ENCODE measurements at regions not wholly inside any gene's neighbourhood (a gene's known extent, or its start where the extent isn't known, plus 50 kb on each side); places are given as distances from the start of the nearest gene placed in this dataset.

DNA sequence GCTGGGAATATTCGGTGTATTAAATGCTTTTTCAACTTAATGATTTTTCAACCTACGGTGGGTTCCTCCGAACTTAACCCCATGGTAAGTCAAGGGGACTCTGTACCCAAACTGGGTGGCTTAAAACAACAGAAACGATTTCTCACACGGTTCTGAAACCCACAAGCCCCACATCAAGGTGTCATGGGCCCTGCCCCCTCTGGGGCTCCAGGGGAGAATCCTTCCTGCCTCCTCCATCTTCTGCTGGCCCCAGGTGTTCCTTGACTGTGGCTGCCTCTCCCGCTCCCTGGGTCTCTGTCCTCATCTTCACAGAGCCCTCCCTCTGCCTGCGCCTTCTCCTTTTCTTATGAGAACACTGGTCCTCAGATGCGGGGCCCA is 301.3 kb upstream of the SALL3 start:
- no peak for DNase-seq (ENCODE audit: low read depth)

DNA sequence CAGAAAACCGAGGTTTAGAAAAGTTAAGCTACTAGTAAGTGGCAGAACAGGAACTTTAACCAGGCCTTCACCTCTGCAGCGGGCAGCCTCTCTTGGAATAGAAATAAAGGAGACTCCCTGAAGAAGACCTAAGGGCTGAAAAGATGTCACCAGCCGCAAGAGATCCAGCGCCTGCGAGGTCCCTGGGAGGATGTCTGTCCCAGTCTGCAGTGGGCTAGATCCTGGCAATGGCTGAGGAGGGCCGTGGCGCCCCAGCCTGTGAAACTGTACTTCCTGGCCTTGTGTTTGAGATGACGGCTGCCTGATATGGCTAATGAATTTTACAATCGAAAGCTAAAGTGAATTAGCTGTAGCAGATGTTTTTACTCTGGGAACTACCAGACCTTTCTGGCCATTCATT is 300.6 kb upstream of the SALL3 start:
- no peak for DNase-seq (ENCODE audit: low read depth)

DNA sequence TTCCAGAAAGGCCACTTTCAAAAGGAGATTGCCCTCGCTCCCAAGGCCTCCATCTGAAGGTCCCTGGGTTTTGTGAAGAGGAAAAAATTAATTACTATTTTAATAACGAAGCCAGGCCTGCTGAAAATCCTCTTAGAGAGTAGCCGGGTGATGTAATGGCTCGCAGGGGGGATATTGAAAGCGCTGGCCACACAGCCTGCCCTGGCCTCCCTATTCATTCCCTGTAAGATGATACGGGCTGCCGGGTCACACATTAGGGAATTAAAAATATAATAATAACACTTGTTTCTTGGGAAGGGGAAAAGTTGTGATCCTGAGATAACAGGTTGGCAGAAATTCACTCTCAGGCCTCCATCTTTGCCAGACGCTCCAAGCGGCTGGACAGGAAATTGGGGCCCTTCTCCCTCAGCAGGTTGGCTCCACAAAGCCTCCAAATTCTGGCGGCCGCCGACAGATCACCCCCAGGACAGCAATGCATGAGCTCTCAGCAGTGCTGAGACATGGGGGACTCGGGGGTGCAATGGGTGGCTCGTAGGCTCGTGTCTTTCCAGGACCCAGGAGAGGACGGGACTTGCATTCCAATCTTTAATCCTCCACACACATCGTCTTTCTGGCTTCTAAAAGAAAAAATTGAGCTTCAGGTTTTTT is 299.9 kb upstream of the SALL3 start:
- DNase-seq (ENCODE audit: low read depth): no peak

DNA sequence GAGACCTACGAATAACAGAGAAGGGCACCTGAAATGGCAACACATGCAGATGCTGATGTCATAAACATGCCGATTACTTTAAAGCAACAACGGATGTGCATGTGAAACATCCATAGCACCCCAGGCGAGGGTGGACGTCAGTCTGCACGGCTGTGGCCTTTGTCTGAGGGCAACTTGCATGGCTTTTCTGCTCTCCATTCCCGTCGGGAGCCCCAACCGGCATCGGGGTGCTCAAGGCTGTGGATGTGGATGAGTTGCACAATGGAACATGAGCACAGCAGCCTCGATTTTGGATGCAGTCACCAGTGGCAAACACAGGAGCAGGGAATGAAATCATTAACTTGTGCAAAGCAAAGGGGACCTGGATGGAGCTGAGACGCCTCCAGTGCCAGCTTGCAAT is 298.2 kb upstream of the SALL3 start:
- no peak for DNase-seq (ENCODE audit: low read depth)

DNA sequence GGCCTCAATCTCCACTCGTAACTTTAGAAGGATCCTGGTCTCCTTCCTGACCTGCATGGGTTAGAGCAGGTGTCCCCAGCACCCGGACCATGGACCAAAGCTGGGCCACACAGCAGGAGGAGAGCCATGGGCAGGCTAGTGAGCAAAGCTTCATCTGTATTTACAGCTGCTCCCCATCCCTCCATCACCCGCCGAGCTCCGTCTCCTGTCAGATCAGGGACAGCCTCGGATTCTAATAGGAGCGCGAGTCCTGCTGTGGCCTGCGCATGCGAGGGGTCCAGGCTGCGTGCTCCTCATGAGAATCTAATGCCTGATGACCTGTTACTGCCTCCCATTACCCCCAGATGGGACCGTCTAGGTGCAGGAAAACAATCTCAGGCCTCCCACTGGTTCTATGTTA is 297.7 kb upstream of the SALL3 start:
- DNase-seq (ENCODE audit: low read depth): no peak

DNA sequence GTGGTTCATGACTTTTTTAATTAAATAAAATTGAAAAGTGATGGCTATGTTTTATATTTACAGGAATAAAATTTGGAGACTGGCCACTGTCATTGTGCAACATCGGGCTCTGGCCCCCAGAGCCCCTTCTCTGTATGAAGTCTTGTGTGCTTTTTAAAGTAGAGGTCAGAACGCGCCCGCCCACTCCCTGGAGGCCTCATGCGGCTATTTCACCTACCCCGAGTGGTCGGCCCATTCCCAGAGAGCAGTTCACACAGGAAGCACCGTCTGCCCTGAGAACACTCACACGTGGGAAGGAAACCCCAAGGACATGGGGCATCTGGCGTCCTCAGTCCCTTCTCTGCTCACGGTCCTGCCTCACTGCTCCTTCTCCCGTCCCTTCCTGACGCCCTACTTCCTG is 296.9 kb upstream of the SALL3 start:
- no peak for DNase-seq (ENCODE audit: low read depth)

DNA sequence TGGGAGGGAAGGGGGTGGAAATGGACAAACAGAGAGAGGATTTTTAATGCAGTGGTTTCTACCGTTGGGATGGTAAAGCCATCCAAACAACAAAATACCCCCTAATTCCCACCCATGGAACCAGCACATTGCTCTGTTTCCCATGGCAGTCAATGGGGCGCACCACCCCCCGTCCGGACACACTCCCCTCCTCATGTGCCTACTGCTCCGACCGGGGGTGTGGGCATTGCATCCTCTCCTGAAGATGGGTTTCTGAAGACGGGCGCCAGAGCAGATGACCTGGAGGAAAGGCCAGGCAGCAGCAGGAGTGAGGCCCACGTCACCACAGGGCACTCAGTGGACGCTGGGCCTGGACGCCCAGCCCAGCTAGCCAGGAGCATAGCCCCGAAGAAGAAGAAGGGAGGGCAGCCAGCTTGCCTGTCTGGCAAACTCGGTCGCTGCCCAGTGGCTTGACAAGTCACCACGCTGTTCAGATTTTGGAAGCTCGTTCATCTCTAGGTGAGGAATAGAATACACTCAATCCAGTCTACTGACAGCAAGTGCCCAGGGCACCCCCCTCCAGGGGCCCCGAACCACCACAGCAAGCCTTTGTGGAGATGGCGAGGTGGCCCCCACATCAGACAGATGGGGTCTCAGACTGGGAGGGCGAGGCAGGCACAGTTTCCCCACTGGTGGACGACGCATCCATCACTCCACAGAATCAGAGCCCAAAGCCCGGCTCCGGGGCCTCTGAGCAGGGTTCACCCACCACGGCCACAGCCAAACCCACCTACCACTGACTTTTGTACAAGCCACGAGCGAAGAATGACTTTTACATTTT is 296.2 kb upstream of the SALL3 start:
- DNase-seq (ENCODE audit: low read depth): no peak

DNA sequence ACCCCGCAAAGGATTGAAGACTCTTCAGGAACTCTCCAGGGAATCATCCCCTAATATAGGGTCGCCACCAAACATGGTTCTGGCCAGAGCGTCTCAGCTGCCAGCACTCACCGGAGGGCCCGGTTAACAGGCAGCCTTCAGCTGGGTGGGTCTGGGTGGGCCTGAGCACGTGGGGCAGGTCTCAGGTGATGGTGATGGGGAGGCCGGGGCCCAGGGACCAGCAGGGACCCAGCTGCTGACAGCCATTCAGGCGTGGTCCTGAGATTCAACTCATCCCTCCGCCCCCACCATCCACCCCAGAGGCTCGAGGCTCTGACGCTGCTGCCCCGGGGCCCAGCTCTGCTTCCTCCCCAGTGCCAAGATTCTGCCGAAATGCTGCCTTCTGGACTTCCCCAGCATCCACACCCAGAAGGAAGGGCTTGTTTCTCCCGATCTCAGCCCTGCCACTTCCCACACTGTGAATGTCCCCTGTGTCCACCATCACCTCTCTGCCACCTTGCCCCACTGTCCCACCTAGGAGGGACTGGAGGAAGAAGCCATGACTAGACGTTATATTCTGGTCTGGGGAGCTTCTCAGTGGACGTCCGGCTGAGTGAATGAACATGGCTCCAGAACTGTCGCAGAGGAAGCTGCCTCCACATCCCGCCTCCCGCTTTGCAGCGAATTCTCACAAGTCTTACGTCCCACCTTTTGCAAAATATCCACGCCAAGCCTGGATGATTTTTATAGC is 294.2 kb upstream of the SALL3 start:
- DNase-seq (ENCODE audit: low read depth): no peak

DNA sequence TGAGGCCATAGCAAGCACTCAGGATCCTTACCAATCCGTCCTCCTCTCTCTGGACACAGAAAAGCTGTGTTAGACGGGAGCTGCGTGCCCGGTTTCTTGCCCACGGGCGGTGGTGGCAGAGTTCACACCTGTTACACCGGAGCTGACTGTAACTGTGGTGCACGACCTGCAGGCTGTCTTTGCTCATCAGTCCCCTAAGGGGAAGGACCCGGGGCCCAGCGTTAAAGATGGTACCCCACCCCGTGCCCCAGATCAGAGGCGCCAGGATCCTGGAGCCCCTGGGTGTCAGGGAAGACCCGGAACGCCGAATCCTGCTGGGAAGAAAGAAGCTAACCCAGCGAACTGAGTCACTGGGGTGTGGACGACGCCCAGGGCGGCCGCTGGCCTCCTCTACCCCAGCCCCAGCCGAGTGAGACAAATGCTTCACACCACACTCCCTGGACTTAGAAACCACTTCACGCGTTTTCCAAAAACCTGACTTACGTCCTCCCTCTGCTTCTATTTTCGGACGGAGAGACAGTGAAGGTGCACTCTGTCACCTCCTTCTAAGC is 293.6 kb upstream of the SALL3 start:
- DNase-seq (ENCODE audit: low read depth): no peak

DNA sequence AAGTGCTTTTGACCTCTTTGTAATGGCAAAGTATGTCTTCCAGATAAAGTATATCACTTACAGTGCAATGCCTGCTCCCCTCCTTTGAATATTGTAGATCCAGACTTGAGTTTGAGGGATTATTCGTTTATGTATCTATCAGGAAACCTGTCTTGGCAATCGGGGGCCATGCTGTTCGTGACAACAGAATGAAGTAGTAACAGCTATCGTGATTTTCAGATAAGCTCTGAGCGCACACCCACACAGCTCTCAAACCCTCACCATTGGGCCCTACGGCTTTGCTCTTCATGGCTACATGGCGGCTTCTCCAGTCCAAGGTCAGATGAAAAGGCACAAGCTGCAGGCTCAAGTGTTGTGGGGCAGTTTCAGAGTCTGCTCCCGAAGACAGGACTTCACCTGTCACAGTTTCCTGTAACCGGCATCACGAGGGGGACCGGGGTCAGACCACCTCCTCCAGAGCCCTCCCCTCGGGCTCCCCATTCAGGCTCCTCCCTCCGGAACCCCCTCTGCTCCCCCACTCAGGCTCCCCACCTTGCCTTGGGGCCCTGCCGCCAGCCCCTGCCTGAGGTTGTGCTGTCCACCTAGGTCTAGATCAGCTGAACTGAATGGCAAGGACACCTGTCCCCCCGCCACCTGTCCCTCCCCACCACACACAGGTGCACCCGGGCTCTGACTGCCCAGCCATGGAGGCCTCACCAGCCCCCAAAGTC is 292.5 kb upstream of the SALL3 start:
- no peak for DNase-seq (ENCODE audit: low read depth)

DNA sequence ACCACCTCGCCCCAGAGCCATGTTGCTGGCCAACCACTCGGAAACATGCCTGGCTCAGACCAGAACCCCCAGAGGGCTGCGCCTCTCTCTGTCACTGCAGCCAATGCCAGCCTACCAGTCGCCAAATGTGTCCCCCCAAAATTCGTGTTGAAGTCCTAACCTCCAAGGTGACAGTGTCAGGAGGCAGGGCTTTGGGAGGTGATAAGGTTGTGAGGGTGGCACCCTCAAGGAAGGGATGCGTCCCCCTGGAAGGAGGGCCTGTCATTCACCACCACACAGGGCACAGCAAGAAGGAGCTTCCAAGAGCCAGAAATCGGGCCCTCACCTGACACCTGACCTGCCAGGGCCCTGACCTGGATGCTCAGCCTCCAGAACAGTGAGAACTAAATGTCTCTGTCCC is 291.9 kb upstream of the SALL3 start:
- no peak for DNase-seq (ENCODE audit: low read depth)

DNA sequence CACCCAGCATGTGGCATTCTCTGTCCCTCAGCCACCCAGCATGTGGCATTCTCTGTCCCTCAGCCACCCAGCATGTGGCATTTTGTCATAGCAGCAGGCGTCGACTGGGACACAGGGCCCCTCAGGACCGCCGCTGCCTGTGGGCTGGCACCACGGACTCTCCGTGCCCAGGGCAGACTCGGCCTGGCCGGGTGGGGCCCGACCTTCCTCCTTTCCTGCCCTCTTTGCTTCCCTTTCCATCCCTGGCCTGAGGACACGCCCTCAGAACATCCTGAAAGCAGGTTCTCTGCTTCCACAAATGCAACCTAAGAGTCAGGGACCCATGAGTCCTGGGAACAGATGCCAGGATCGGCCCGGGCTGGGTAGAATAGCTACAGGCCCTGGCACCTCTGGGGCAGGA is 291.4 kb upstream of the SALL3 start:
- no peak for DNase-seq (ENCODE audit: low read depth)

DNA sequence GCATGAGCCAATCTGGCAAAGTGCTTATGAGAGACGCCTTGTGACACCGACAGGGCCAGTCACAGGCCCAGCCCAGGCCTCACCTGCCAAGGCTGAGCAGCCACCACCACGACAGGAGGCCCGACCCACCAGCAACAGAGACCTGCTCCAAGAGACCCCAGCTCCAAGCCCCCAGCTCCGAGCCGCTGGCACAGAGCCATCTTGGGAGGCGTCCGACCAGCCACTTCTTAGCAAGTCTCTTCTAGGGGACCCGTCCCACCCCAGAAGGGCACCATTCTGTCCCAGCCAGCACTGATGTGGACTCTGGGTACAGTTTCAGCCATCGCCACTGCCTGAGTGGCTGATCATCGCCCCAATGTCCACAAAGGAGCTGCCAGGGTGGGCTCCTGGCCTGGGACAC is 290.7 kb upstream of the SALL3 start:
- no peak for DNase-seq (ENCODE audit: low read depth)

DNA sequence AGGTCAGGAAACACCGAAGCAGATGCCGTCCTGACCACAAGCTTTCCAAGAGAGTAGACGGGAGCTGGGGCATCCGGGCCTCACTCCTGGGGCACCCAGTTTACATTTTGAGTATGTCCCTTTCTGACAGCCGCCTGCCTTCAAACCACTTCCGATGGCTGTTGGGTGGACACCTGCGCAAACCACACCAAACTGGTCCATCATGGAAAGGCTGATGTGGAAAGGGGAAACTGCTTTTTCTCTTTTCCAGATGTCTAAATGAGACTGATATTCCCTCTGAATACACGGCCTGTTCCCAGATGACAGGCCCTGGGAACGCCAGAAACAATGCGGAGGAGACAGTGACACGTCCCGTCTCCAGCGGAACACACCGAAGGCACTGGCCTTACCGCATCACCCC is 290.0 kb upstream of the SALL3 start:
- DNase-seq (ENCODE audit: low read depth): no peak

DNA sequence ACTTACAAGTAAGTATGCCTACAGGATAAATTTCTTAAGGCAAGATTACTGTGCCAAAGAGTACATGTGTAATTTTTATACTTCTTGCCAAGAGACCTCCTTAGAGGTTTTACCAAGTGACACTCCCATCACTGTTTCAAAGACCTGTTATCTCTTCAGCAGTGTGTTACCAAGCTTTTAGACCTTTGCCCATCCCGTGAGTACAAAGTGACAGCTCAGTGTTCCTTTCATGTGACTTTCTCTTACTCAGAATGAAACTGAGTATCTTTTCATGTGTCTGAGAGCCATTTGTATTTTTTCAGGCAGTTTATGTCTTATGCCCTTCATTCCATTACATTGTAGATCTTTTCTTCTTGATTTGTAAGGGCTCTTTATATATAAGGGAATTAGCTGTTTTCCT is 287.5 kb upstream of the SALL3 start:
- no peak for DNase-seq (ENCODE audit: low read depth)

DNA sequence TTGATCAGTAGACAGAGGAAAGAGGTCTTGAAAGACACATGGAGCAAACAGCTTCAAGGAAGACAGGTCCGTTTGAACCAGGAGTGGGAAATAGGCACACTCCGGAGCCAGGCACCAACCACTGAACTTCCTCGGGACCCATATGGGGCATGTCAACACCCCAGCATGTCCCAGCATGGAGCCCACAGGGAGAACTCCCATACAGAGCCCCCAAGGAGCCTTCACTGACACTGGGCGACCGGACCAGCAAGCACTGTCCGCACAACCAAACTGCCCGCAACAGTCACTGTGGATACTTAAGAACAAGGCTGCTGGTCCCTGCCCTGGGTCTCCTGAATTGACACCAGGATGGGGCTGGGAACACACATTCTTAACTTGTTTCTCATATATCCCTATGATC is 286.2 kb upstream of the SALL3 start:
- DNase-seq (ENCODE audit: low read depth): no peak

DNA sequence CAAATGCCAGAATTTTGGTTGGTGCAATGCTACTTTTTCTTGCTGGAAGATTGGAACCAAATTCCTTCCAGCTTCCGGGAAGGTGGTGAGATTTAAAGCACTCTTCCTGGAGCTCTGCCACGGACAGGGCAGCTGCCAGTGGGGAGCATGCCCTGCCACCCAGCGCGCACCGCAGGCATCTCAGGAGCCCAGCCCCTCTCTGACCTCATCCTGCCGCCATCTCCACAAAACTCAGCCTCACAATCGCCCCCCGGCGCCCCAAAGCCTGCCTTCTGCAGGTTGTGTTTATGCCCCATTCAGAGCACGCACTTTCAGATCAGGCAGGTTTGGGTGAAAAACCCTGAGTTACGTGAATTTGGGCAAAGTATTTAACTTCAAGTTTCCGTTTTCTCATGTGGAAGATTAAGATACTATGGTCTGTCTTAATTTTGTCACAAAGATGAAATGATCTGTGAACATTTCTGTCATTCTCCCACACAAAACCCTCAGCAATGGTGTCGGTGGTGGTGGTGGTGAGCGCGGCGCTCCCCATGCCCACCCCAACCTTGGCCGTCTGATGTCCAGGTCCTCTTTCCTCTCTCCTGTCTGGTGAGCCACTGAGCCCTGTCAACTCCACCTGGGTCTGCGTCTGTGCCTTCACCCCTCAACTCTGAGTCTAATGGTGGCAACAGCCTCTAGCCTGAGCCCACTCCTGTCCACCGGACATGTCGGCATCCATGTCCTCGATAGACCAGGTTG is 282.8 kb upstream of the SALL3 start:
- DNase-seq (ENCODE audit: low read depth): no peak

DNA sequence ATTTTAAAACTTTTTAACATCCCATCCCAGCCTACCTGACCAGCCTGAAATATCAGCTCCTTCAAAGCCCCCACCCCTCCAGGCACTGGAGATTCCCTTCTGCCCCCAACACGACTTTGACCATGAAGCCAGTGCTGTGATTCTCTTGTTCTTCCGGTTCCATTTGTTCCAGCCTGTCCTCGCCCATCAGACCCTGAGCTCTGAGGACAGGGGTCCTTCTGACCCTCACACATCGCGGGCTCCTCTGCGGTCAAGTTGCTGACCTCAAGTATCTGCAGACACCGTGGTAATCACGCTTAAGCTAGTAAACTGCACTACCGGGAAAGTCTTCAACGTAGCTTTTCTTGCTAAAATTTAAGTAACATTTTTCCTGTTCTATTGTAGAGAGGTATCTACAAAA is 282.2 kb upstream of the SALL3 start:
- no peak for DNase-seq (ENCODE audit: low read depth)

DNA sequence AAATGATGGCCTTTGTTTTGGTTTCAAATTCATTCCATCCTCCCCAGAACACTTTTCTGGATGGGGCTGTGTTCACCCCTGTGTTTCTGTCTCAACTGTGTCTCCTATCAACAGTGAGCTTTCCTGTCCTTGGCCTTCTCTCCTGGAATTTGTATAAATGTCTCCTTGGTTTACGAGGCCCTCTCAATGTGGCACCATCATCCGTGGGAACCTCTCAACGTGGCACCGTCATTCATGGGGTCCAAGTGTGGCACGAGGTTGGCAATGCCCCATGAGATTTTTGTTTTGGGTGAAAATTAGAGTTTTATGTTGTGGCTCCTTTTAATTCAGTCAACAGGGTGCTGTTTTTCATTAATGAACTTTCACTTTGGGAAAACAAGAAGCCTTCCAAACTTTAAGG is 280.7 kb upstream of the SALL3 start:
- DNase-seq (ENCODE audit: low read depth): no peak

DNA sequence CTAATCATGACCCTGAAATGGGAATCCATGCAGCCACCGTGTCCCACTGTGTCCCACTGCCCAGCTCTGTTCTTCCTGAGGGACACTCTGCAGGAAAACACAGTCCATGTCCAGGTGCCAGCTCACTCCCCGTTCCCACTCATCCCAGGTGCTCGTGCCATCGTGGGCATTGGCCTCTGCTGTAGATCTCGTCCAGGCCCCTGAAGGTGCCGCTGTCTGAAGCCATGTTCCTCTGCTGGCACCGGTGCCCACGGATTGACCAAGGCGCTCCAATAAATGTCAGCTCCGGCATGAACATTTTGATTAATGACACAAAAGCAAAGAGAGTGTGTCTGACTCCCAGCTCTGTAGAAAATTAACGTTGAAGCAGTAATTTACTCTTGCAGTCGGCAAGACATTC is 280.1 kb upstream of the SALL3 start:
- no peak for DNase-seq (ENCODE audit: low read depth)

DNA sequence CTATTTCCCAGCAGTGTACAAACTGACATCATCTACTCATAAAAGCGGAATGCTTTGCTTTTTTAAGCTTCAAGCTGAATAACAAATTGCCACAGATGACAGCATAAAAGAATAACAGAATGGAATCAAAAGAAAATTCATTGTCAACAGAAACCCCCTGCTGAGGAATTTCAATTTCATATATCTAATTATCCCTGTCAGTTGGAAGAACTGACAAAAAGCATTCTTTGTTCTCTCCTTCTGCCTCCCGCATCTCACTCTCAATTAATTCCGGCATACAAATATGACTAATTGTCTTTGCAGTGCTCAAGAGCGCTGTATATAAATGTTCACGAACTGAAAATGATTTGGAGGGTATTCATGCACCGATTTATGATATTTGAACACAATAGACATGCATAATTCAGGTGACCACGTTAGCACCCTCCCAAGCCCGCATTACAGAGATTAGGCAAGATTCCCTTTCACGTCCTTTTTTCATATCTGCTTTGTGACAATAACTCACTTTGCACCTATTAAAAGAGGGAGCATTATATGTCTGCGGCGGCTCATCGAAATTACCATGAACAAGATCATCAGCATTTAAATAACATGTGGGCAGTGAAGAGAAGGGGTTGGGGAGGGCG is 277.7 kb upstream of the SALL3 start:
- no peak for DNase-seq (ENCODE audit: low read depth)
